Endodermal cell (in vitro differentiated cells): ENCODE measurements at regions not wholly inside any gene's neighbourhood (a gene's known extent, or its start where the extent isn't known, plus 50 kb on each side); places are given as distances from the start of the nearest gene placed in this dataset.

Experiments used
- DNase-seq: peaks from one replicate; pipeline ENCODE4 v3.0.0-alpha.2; 2017
- H3K27ac ChIP-seq: 2 replicates; pipeline ENCODE4 v1.5.1; 2013; ENCODE audit warnings: mild to moderate bottlenecking, low read depth, low read length, moderate library complexity
- H3K27me3 ChIP-seq: 2 replicates; pipeline ENCODE4 v1.6.1; 2013; ENCODE audit warnings: mild to moderate bottlenecking, low read length, moderate library complexity; ENCODE audit not compliant: insufficient read depth, control insufficient read depth, poor library complexity, severe bottlenecking
- H3K36me3 ChIP-seq: 2 replicates; pipeline ENCODE4 v1.7.0; 2013; ENCODE audit warnings: mild to moderate bottlenecking, low read length, moderate library complexity; ENCODE audit not compliant: control insufficient read depth, insufficient read depth
- H3K4me1 ChIP-seq: one replicate; pipeline ENCODE4 v1.7.0; 2013; ENCODE audit warnings: low read length; ENCODE audit not compliant: control insufficient read depth, insufficient read depth
- H3K4me3 ChIP-seq: 2 replicates; pipeline ENCODE4 v1.5.1; 2013; ENCODE audit warnings: mild to moderate bottlenecking, low read length, moderate library complexity
- H3K9ac ChIP-seq: 2 replicates; pipeline ENCODE4 v1.6.1; 2013; ENCODE audit warnings: mild to moderate bottlenecking, low read length, moderate library complexity; ENCODE audit not compliant: poor library complexity, severe bottlenecking; ENCODE audit errors: extremely low read depth
- H3K9me3 ChIP-seq: 2 replicates; pipeline ENCODE4 v1.6.1; 2013; ENCODE audit warnings: mild to moderate bottlenecking, low read length, moderate library complexity; ENCODE audit not compliant: control insufficient read depth
- H3K27ac Mint-ChIP-seq: 2 replicates; pipeline ENCODE4 v1.8.0; 2020; ENCODE audit warnings: mixed read lengths
- H3K27me3 Mint-ChIP-seq: 2 replicates; pipeline ENCODE4 v1.8.0; 2021; ENCODE audit warnings: mild to moderate bottlenecking, mixed read lengths; ENCODE audit not compliant: insufficient read depth
- H3K36me3 Mint-ChIP-seq: 2 replicates; pipeline ENCODE4 v1.8.0; 2020; ENCODE audit warnings: low read depth, mixed read lengths
- H3K4me1 Mint-ChIP-seq: 2 replicates; pipeline ENCODE4 v1.8.0; 2020; ENCODE audit warnings: mixed read lengths
- H3K4me3 Mint-ChIP-seq: 2 replicates; pipeline ENCODE4 v1.8.0; 2020; ENCODE audit warnings: mild to moderate bottlenecking, moderate library complexity, mixed read lengths
- H3K9me3 Mint-ChIP-seq: 2 replicates; pipeline ENCODE4 v1.8.0; 2020; ENCODE audit warnings: mild to moderate bottlenecking, mixed read lengths
- WGBS, 2 experiments: methylation state at CpG; one replicate each; pipeline versions ENCODE4 v1.1.5 to v1.1.7; 2013; ENCODE audit warnings: missing lambda C conversion rate in 2 of 2, mixed read lengths in 1 of 2; ENCODE audit not compliant: insufficient coverage in 1 of 2, insufficient read length in 1 of 2; 5-methylcytosine and 5-hydroxymethylcytosine counted together
- TF ChIP-seq, protein P1 (sequence below): fragments of 200-600 bp; sonication (generic); conservative IDR thresholded peaks from 2 replicates; pipeline ENCODE4 v1.5.0; 2021; ENCODE audit warnings: antibody characterized with exemption, mild to moderate bottlenecking

GRCh38 chr15:95556866-95557225, 773.7 kb upstream of the NR2F2 start:
- Mint-ChIP-seq H3K4me3 (no peak overlapping the region), H3K27me3 (no peaks in the 10 kb centered on the region), H3K36me3 (no peaks in the 10 kb centered on the region), H3K9me3 (no peaks in the 10 kb centered on the region), H3K4me1 (peaks cover 12% of the 10 kb centered on the region), H3K27ac (no peak overlapping the region)
- Histone ChIP-seq H3K27me3 (no peaks in the 10 kb centered on the region), H3K36me3 (no peaks in the 10 kb centered on the region), H3K4me1 (no peaks in the 10 kb centered on the region), H3K4me3 (no peak overlapping the region), H3K9me3 (no peaks in the 10 kb centered on the region), H3K27ac (peak overlapping the region; percentile 76), H3K9ac (no peak overlapping the region)
- TF ChIP-seq, protein P1, sequence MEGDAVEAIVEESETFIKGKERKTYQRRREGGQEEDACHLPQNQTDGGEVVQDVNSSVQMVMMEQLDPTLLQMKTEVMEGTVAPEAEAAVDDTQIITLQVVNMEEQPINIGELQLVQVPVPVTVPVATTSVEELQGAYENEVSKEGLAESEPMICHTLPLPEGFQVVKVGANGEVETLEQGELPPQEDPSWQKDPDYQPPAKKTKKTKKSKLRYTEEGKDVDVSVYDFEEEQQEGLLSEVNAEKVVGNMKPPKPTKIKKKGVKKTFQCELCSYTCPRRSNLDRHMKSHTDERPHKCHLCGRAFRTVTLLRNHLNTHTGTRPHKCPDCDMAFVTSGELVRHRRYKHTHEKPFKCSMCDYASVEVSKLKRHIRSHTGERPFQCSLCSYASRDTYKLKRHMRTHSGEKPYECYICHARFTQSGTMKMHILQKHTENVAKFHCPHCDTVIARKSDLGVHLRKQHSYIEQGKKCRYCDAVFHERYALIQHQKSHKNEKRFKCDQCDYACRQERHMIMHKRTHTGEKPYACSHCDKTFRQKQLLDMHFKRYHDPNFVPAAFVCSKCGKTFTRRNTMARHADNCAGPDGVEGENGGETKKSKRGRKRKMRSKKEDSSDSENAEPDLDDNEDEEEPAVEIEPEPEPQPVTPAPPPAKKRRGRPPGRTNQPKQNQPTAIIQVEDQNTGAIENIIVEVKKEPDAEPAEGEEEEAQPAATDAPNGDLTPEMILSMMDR = no peak
- WGBS, 2 experiments = 63 to 82% methylated on average over 4 of the region's 6 CpGs
- no peak for DNase-seq

- TF ChIP-seq, protein P1 = no peak
- no peak for DNase-seq
- no peaks in the 10 kb centered on the region for H3K27me3 ChIP-seq
- H3K36me3 ChIP-seq = no peaks in the 10 kb centered on the region
- H3K36me3 Mint-ChIP-seq = no peaks in the 10 kb centered on the region
- 44 to 86% methylated on average over 2 to 17 of the region's 17 CpGs for WGBS, 2 experiments
- H3K9ac ChIP-seq = no peak overlapping the region
- no peaks in the 10 kb centered on the region for H3K27me3 Mint-ChIP-seq
- H3K4me1 ChIP-seq = no peaks in the 10 kb centered on the region
- no peak overlapping the region for H3K4me3 Mint-ChIP-seq
- H3K9me3 ChIP-seq = no peaks in the 10 kb centered on the region
- H3K9me3 Mint-ChIP-seq = no peaks in the 10 kb centered on the region
- no peak overlapping the region for H3K4me3 ChIP-seq
- peak overlapping the region; percentile 76 for H3K27ac ChIP-seq
- H3K4me1 Mint-ChIP-seq = peaks cover 12% of the 10 kb centered on the region
- H3K27ac Mint-ChIP-seq = no peak overlapping the region
Observed at GRCh38 chr15:95557226-95558046, 773.1 kb upstream of the NR2F2 start.

- Histone ChIP-seq H3K4me3 (no peak overlapping the region), H3K9ac (no peak overlapping the region), H3K36me3 (no peaks in the 10 kb centered on the region), H3K27me3 (no peaks in the 10 kb centered on the region), H3K4me1 (no peaks in the 10 kb centered on the region), H3K27ac (no peak overlapping the region), H3K9me3 (no peaks in the 10 kb centered on the region)
- DNase-seq = no peak
- H3K27me3 Mint-ChIP-seq = no peaks in the 10 kb centered on the region
- TF ChIP-seq, protein P1 = no peak
- peaks cover 12% of the 10 kb centered on the region for H3K4me1 Mint-ChIP-seq
- no peaks in the 10 kb centered on the region for H3K9me3 Mint-ChIP-seq
- 95% methylated on average over 2 of the region's 2 CpGs; no CpG with 5 or more reads in 1 of the 2 experiments for WGBS, 2 experiments
- no peak overlapping the region for H3K4me3 Mint-ChIP-seq
- H3K36me3 Mint-ChIP-seq = no peaks in the 10 kb centered on the region
- no peak overlapping the region for H3K27ac Mint-ChIP-seq
Observed at GRCh38 chr15:95558131-95558530, 772.4 kb upstream of the NR2F2 start.
